IPS DF 6.9 (cell line): ENCODE measurements at regions not wholly inside any gene's neighbourhood (a gene's known extent, or its start where the extent isn't known, plus 50 kb on each side); places are given as distances from the start of the nearest gene placed in this dataset.

Source experiments
- DNase-seq: peaks from one replicate; pipeline ENCODE4 v3.0.0-alpha.2; 2013; ENCODE audit warnings: low read depth, low spot score
- H3K27ac ChIP-seq: one replicate; pipeline ENCODE4 v1.5.1; 2013; ENCODE audit warnings: low read length, control low read depth
- H3K27me3 ChIP-seq: 2 replicates; pipeline ENCODE4 v1.6.1; 2013; ENCODE audit warnings: mild to moderate bottlenecking, low read length; ENCODE audit not compliant: control insufficient read depth, insufficient read depth
- H3K36me3 ChIP-seq: 2 replicates; pipeline ENCODE4 v1.6.1; 2013; ENCODE audit warnings: low read length; ENCODE audit not compliant: control insufficient read depth, insufficient read depth
- H3K4me1 ChIP-seq: 2 replicates; pipeline ENCODE4 v1.6.1; 2013; ENCODE audit warnings: low read length; ENCODE audit not compliant: control insufficient read depth, insufficient read depth
- H3K4me3 ChIP-seq: 2 replicates; pipeline ENCODE4 v1.5.1; 2013; ENCODE audit warnings: mild to moderate bottlenecking, low read length
- H3K9me3 ChIP-seq: 2 replicates; pipeline ENCODE4 v1.6.1; 2013; ENCODE audit warnings: low read length, inconsistent platforms; ENCODE audit not compliant: control insufficient read depth, insufficient read depth
- WGBS: extraction: QIAGEN DNeasy Blood & Tissue Kit; methylation state at CpG from one replicate; pipeline ENCODE4 v1.1.7; 2013; ENCODE audit warnings: mixed read lengths, missing lambda C conversion rate; ENCODE audit not compliant: insufficient read length, insufficient coverage; 5-methylcytosine and 5-hydroxymethylcytosine counted together

- WGBS = no CpG with 5 or more reads among the region's 6 CpGs
- Histone ChIP-seq H3K9me3 (no peaks in the 10 kb centered on the region), H3K36me3 (no peaks in the 10 kb centered on the region), H3K4me3 (no peak overlapping the region), H3K4me1 (no peaks in the 10 kb centered on the region), H3K27me3 (no peaks in the 10 kb centered on the region), H3K27ac (no peak overlapping the region)
- DNase-seq = no peak
These were observed 535.3 kb downstream of the GALC start for GRCh38 chr14:87457720-87458119.

- Histone ChIP-seq H3K4me3 (no peak overlapping the region), H3K27me3 (no peaks in the 10 kb centered on the region), H3K27ac (no peak overlapping the region), H3K9me3 (no peaks in the 10 kb centered on the region), H3K4me1 (no peaks in the 10 kb centered on the region), H3K36me3 (no peaks in the 10 kb centered on the region)
- no CpG with 5 or more reads among the region's 3 CpGs for WGBS
- no peak for DNase-seq
These were observed 542.8 kb downstream of the GALC start for GRCh38 chr14:87450193-87450592.

- Histone ChIP-seq H3K4me1 (no peaks in the 10 kb centered on the region), H3K4me3 (no peak overlapping the region), H3K27ac (no peak overlapping the region), H3K27me3 (no peaks in the 10 kb centered on the region), H3K9me3 (no peaks in the 10 kb centered on the region), H3K36me3 (no peaks in the 10 kb centered on the region)
- no peak for DNase-seq
These were observed 544.0 kb downstream of the GALC start for GRCh38 chr14:87449016-87449415.

- H3K27me3 ChIP-seq = no peaks in the 10 kb centered on the region
- no peak overlapping the region for H3K4me3 ChIP-seq
- no peaks in the 10 kb centered on the region for H3K4me1 ChIP-seq
- H3K36me3 ChIP-seq = no peaks in the 10 kb centered on the region
- DNase-seq = no peak
- no peak overlapping the region for H3K27ac ChIP-seq
- no peaks in the 10 kb centered on the region for H3K9me3 ChIP-seq
These were observed 549.2 kb downstream of the GALC start for GRCh38 chr14:87443787-87444186.

GRCh38 chr14:87443039-87443438 lies 549.9 kb downstream of the GALC start:
- WGBS = 96% methylated on average over 1 of the region's 1 CpG
- H3K4me1 ChIP-seq = no peaks in the 10 kb centered on the region
- no peaks in the 10 kb centered on the region for H3K27me3 ChIP-seq
- no peak overlapping the region for H3K4me3 ChIP-seq
- no peak for DNase-seq
- H3K9me3 ChIP-seq = no peaks in the 10 kb centered on the region
- H3K36me3 ChIP-seq = no peaks in the 10 kb centered on the region
- H3K27ac ChIP-seq = no peak overlapping the region

GRCh38 chr14:87437158-87437557 lies 555.8 kb downstream of the GALC start:
- WGBS = no CpG with 5 or more reads among the region's 2 CpGs
- DNase-seq = no peak
- Histone ChIP-seq H3K36me3 (no peaks in the 10 kb centered on the region), H3K4me3 (no peak overlapping the region), H3K9me3 (no peaks in the 10 kb centered on the region), H3K27me3 (no peaks in the 10 kb centered on the region), H3K4me1 (no peaks in the 10 kb centered on the region), H3K27ac (no peak overlapping the region)

- no peak overlapping the region for H3K27ac ChIP-seq
- H3K9me3 ChIP-seq = no peaks in the 10 kb centered on the region
- no peaks in the 10 kb centered on the region for H3K36me3 ChIP-seq
- no peak for DNase-seq
- H3K4me3 ChIP-seq = no peak overlapping the region
- no peaks in the 10 kb centered on the region for H3K27me3 ChIP-seq
- no CpG with 5 or more reads among the region's 1 CpG for WGBS
- H3K4me1 ChIP-seq = no peaks in the 10 kb centered on the region
These were observed 558.3 kb downstream of the GALC start for GRCh38 chr14:87434680-87435079.

- no peaks in the 10 kb centered on the region for H3K36me3 ChIP-seq
- DNase-seq = no peak
- no peaks in the 10 kb centered on the region for H3K4me1 ChIP-seq
- H3K27ac ChIP-seq = no peak overlapping the region
- no peaks in the 10 kb centered on the region for H3K9me3 ChIP-seq
- no CpG with 5 or more reads among the region's 1 CpG for WGBS
- no peaks in the 10 kb centered on the region for H3K27me3 ChIP-seq
- H3K4me3 ChIP-seq = no peak overlapping the region
These were observed 559.0 kb downstream of the GALC start for GRCh38 chr14:87434011-87434410.

- no peaks in the 10 kb centered on the region for H3K9me3 ChIP-seq
- no peaks in the 10 kb centered on the region for H3K36me3 ChIP-seq
- H3K4me1 ChIP-seq = no peaks in the 10 kb centered on the region
- H3K27ac ChIP-seq = no peak overlapping the region
- no peak for DNase-seq
- WGBS = no CpG with 5 or more reads among the region's 6 CpGs
- H3K27me3 ChIP-seq = no peaks in the 10 kb centered on the region
- no peak overlapping the region for H3K4me3 ChIP-seq
These were observed 560.3 kb downstream of the GALC start for GRCh38 chr14:87432698-87433097.

GRCh38 chr14:87430810-87431209 lies 562.2 kb downstream of the GALC start:
- DNase-seq = no peak
- H3K27ac ChIP-seq = no peak overlapping the region

GRCh38 chr14:87430214-87430613 lies 562.8 kb downstream of the GALC start:
- H3K27ac ChIP-seq = no peak overlapping the region
- no peaks in the 10 kb centered on the region for H3K4me1 ChIP-seq
- no peak overlapping the region for H3K4me3 ChIP-seq
- no CpG with 5 or more reads among the region's 7 CpGs for WGBS
- no peaks in the 10 kb centered on the region for H3K27me3 ChIP-seq
- no peak for DNase-seq
- H3K36me3 ChIP-seq = no peaks in the 10 kb centered on the region
- no peaks in the 10 kb centered on the region for H3K9me3 ChIP-seq

More at GRCh38 chr14:87430810-87431209, 562.2 kb downstream of the GALC start:
- Histone ChIP-seq H3K36me3 (no peaks in the 10 kb centered on the region), H3K4me1 (no peaks in the 10 kb centered on the region), H3K9me3 (no peaks in the 10 kb centered on the region), H3K27me3 (no peaks in the 10 kb centered on the region), H3K4me3 (no peak overlapping the region)
